NCI-H69 (cell line): ENCODE measurements at regions not wholly inside any gene's neighbourhood (a gene's known extent, or its start where the extent isn't known, plus 50 kb on each side); places are given as distances from the start of the nearest gene placed in this dataset.
A peak's percentile ranks its signal among the peaks of the same experiment; 100 is the strongest.

Source experiments
- DNase-seq: peaks from one replicate; lab custom pipeline; 2025; lab: John Stamatoyannopoulos, UW

GRCh38 chr7:108697254-108697653, 127.6 kb downstream of the DNAJB9 start:
- no peak for DNase-seq

GRCh38 chr7:108711611-108712010, 141.9 kb downstream of the DNAJB9 start:
- no peak for DNase-seq

GRCh38 chr7:108716783-108717182, 147.1 kb downstream of the DNAJB9 start:
- no peak for DNase-seq

GRCh38 chr7:108717781-108718180, 148.1 kb downstream of the DNAJB9 start:
- no peak for DNase-seq

GRCh38 chr7:108719631-108720030, 150.0 kb downstream of the DNAJB9 start:
- DNase-seq = no peak

GRCh38 chr7:108722561-108722960, 152.9 kb downstream of the DNAJB9 start:
- no peak for DNase-seq

GRCh38 chr7:108723381-108723814, 153.7 kb downstream of the DNAJB9 start:
- DNase-seq = peak; percentile 8

GRCh38 chr7:108724251-108725100, 154.8 kb downstream of the DNAJB9 start:
- DNase-seq = no peak

GRCh38 chr7:108735814-108736213, 166.1 kb downstream of the DNAJB9 start:
- DNase-seq = no peak

- DNase-seq = no peak
Measured at GRCh38 chr7:108736221-108736891, 166.7 kb downstream of the DNAJB9 start.

GRCh38 chr7:108770981-108771745, 201.5 kb downstream of the DNAJB9 start:
- DNase-seq = no peak

- no peak for DNase-seq
Measured at GRCh38 chr7:108771853-108772252, 202.2 kb downstream of the DNAJB9 start.

GRCh38 chr7:108777966-108778365, 208.3 kb downstream of the DNAJB9 start:
- no peak for DNase-seq

GRCh38 chr7:108789451-108789850, 219.8 kb downstream of the DNAJB9 start:
- no peak for DNase-seq

- no peak for DNase-seq
Measured at GRCh38 chr7:108794466-108794865, 224.8 kb downstream of the DNAJB9 start.

GRCh38 chr7:108802650-108803049, 233.0 kb downstream of the DNAJB9 start:
- no peak for DNase-seq

GRCh38 chr7:108805808-108806397, 236.2 kb downstream of the DNAJB9 start:
- DNase-seq = peak; percentile 18

- no peak for DNase-seq
Measured at GRCh38 chr7:108808549-108809266, 239.0 kb downstream of the DNAJB9 start.

GRCh38 chr7:108809356-108809755, 239.7 kb downstream of the DNAJB9 start:
- no peak for DNase-seq

GRCh38 chr7:108810756-108811385, 241.2 kb downstream of the DNAJB9 start:
- DNase-seq = no peak
